ENCODE measurements at regions not wholly inside any gene's neighbourhood (a gene's known extent, or its start where the extent isn't known, plus 50 kb on each side); places are given as distances from the start of the nearest gene placed in this dataset.

- no peak overlapping the region for H3K4me3 ChIP-seq (ENCODE audit: low read depth, low read length)
- H3K36me3 ChIP-seq (ENCODE audit: control insufficient read depth, insufficient read depth, low read length): no peaks in the 10 kb centered on the region
- TF ChIP-seq CTCF (IDR thresholded peaks at IDR 0.05; ENCODE audit: insufficient read depth, low read depth, low read length): no peak
- DNase-seq (ENCODE audit: low read depth): no peak
- ChIA-PET CTCF (no interaction called here), POLR2A (no interaction called here)
- no peaks in the 10 kb centered on the region for H3K27me3 ChIP-seq (ENCODE audit: control insufficient read depth, insufficient read depth, low read length)
Measured at GRCh38 chr7:113825832-113826231, 93.0 kb downstream of the PPP1R3A start.

GRCh38 chr7:113824117-113824823 is 94.5 kb downstream of the PPP1R3A start:
- H3K36me3 ChIP-seq (ENCODE audit: control insufficient read depth, insufficient read depth, low read length): no peaks in the 10 kb centered on the region
- ChIA-PET CTCF (no interaction called here), POLR2A (no interaction called here)
- TF ChIP-seq CTCF (IDR thresholded peaks at IDR 0.05; ENCODE audit: insufficient read depth, low read depth, low read length): no peak
- no peaks in the 10 kb centered on the region for H3K27me3 ChIP-seq (ENCODE audit: control insufficient read depth, insufficient read depth, low read length)
- DNase-seq (ENCODE audit: low read depth): no peak
- H3K4me3 ChIP-seq (ENCODE audit: low read depth, low read length): no peak overlapping the region

- Histone ChIP-seq H3K4me3 (ENCODE audit: low read depth, low read length) (no peak overlapping the region), H3K36me3 (ENCODE audit: control insufficient read depth, insufficient read depth, low read length) (no peaks in the 10 kb centered on the region), H3K27me3 (ENCODE audit: control insufficient read depth, insufficient read depth, low read length) (no peaks in the 10 kb centered on the region)
- ChIA-PET CTCF (no interaction called here), POLR2A (interaction anchor here (0.7 kb wide), 1 partner anchor 102 kb away, joined by 5 read pairs; no protein-coding TSS in a partner anchor)
- no peak for DNase-seq (ENCODE audit: low read depth)
- TF ChIP-seq CTCF (IDR thresholded peaks at IDR 0.05; ENCODE audit: insufficient read depth, low read depth, low read length): no peak
Measured at GRCh38 chr7:113819474-113819873, 99.3 kb downstream of the PPP1R3A start.

- ChIA-PET CTCF (no interaction called here), POLR2A (no interaction called here)
- no peak for DNase-seq (ENCODE audit: low read depth)
- H3K4me3 ChIP-seq (ENCODE audit: low read depth, low read length): no peak overlapping the region
- no peaks in the 10 kb centered on the region for H3K27me3 ChIP-seq (ENCODE audit: control insufficient read depth, insufficient read depth, low read length)
- no peaks in the 10 kb centered on the region for H3K36me3 ChIP-seq (ENCODE audit: control insufficient read depth, insufficient read depth, low read length)
- no peak for TF ChIP-seq CTCF (IDR thresholded peaks at IDR 0.05; ENCODE audit: insufficient read depth, low read depth, low read length)
Measured at GRCh38 chr7:113816639-113817038, 102.2 kb downstream of the PPP1R3A start.

GRCh38 chr7:113813471-113813870 is 105.3 kb downstream of the PPP1R3A start:
- Histone ChIP-seq H3K36me3 (ENCODE audit: control insufficient read depth, insufficient read depth, low read length) (no peaks in the 10 kb centered on the region), H3K27me3 (ENCODE audit: control insufficient read depth, insufficient read depth, low read length) (no peaks in the 10 kb centered on the region), H3K4me3 (ENCODE audit: low read depth, low read length) (no peak overlapping the region)
- DNase-seq (ENCODE audit: low read depth): no peak
- ChIA-PET CTCF (no interaction called here), POLR2A (no interaction called here)
- no peak for TF ChIP-seq CTCF (IDR thresholded peaks at IDR 0.05; ENCODE audit: insufficient read depth, low read depth, low read length)
